ENCODE measurements at regions not wholly inside any gene's neighbourhood (a gene's known extent, or its start where the extent isn't known, plus 50 kb on each side); places are given as distances from the start of the nearest gene placed in this dataset.

GRCh38 chr2:83953697-83954096 lies 505.4 kb downstream of the SUCLG1 start:
- TF ChIP-seq POLR2AphosphoS5 (IDR thresholded peaks at IDR 0.05) = no peak
- TF ChIP-seq CTCF (IDR thresholded peaks at IDR 0.05) = no peak

All from breast epithelium (tissue), 3 donors.